ENCODE measurements at regions not wholly inside any gene's neighbourhood (a gene's known extent, or its start where the extent isn't known, plus 50 kb on each side); places are given as distances from the start of the nearest gene placed in this dataset.
"Not testable (repeated sequence)": the region's sequence is repeated elsewhere in the genome, so short reads cannot be mapped to it uniquely, and the experiment has no call there.

DNA sequence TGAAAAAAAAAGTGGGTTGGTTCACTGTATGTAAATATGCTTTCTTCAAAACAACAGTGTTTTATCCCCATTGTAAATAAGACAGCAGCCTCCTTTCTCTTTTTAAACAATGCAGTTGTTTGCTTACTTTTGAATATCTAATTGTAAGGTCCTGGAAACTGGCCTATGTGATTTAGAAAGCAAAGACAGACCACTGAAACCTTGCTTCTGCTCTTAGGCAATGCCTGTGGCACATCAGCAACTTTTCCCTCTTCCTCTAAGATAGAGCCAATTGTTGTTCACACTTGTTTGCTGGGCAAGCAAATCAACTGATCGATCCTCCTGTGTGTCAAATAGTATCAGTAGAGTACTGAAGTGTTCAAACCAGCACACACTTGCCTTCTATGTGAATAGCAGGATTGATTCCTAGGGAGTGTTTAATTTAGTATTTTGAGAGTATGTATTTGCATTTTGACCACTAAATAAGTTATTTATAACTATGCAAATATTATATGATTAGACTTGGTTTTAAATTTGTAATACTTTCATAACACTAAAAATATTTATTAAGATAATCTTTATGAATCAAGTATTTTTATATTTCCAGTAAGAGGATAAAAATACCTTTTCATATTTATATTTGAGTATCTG lies 55.4 kb upstream of the GRPR start:
- no peak for DNase-seq (ENCODE audit: extremely low read depth in 1 of 2, low read depth in 1 of 2)

DNA sequence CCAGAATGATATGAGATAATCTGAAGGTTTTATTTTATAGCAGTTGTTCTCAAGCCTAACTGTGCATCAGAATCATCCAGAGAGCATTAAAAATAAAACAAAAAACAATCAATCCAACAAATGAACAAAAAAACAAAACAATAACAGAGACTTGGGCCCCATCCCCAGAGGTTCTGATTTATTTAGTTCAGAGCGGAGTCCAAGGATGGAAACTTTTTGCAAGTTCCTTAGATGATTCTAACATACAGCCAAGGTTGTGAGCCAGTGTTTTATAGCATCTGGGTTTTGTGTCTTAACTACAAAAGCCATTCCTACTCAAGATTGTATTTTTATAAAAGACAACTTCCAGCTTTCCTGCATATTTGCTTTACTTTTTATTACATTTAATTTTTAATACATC lies 59.4 kb upstream of the GRPR start:
- DNase-seq (ENCODE audit: extremely low read depth in 1 of 2, low read depth in 1 of 2): no peak

DNA sequence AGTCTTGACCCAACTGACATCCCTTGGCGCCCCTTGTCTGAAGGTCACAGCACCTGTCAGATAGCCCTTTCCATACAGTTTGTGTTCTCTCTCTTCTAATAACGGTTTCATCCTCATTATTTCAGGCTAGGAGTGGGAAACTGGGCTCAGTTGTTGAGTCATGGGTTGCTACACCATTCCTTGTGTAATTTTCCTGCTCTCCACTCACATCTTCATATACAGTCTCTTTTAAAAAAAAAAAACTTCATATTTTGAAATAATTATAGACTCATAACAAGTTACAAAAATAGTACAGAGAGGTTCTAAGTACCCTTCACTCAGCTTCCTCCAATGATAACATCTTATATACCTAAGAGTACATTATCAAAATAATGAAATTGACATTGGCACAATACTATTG lies 60.2 kb upstream of the GRPR start:
- no peak for DNase-seq (ENCODE audit: extremely low read depth in 1 of 2, low read depth in 1 of 2)

DNA sequence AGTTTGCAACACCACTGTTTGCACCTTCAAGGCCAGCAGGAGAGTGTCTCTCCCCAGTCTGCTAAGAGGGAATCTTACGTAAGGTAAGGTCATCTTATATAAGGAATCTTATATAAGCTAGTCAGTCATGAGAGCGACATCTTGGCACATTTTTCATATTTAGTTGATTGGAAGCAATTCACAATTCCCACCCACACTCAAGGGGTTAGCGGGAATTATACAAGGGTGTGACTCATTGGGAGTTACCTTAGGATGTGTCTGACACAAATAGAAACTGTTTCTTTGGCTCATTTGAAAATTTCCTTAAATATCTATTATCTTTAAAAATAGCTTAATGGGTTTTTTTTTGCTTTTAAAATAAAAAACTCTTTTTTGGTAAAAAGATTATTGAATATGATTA lies 62.1 kb upstream of the GRPR start:
- DNase-seq (ENCODE audit: extremely low read depth in 1 of 2, low read depth in 1 of 2): no peak

DNA sequence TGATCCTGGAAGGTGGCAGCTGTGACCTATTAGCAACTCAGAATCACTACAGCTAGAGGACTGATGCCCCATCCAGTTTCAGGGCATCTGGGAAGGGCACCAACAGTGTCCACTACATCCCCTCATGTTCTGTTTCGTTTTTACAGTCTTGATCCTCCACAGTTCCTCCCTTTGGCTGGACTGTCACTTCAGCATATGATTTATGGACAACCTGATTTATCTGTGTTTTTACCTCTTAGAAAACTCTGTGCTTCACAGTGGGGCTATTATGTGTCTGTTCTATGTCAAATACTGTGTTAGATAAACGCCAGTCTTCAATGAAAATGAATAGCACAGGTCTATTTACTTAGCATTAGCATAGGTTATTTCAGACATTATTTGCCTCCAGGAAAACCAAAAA lies 63.1 kb upstream of the GRPR start:
- no peak for DNase-seq (ENCODE audit: extremely low read depth in 1 of 2, low read depth in 1 of 2)

DNA sequence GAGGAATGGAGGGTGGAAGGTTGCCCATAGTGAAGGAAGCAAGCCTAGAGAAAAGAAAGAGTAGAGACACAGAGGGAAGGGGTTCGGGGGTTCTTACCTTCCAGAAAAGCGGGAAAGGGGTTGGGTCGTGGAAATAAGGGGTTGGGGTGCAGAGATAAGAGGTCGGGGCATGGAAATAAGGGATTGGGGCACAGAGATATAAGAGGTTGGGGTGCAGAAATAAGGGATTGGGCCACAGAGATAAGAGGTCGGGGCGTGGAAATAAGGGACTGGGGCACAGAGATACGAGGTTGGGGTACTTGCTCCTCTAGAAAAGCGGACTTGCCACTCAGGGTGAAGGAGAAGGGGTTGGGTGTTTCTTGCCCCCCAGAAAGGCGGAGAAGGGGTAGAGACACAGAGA lies 74.2 kb upstream of the GRPR start:
- not testable (repeated sequence) for DNase-seq (ENCODE audit: extremely low read depth in 1 of 2, low read depth in 1 of 2)

DNA sequence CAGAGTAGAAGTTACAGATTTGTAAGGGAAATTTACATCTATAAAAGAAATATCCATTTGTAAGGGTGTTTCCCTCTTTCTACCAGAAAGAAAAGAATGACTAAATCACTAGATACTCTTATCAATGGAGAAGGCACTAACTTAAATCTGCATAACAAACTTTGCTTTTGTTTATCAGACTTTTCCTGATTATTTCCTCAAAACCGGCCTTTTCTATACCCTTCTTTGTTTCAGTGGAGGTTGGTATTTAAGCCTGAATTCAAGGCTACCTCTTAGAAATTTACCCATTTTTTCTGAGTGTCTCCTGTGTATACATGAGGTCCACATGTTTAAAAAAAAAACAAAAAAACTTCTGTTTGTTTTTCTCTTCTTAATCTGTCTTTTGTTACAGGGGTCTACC lies 80.4 kb upstream of the GRPR start:
- DNase-seq (ENCODE audit: extremely low read depth in 1 of 2, low read depth in 1 of 2): no peak

DNA sequence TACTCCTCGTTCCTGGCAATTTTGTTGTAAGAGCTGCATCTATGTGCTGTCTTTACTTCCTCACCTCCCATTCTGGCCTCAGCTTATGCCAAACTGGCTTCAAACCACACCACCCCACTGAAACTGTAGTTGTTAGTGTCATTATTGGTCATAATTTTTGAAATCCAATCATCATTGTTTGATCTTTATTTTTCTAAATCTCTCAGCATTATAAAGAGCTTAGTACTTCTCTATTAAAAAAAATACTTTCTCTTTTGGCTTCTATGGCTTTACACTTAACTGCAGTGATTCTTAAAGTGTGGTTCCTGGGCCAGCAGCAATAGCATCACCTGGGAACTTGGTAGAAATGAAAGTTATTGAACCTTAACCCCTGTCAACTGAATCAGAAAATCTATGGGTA lies 83.5 kb upstream of the GRPR start:
- DNase-seq (ENCODE audit: extremely low read depth in 1 of 2, low read depth in 1 of 2): no peak

DNA sequence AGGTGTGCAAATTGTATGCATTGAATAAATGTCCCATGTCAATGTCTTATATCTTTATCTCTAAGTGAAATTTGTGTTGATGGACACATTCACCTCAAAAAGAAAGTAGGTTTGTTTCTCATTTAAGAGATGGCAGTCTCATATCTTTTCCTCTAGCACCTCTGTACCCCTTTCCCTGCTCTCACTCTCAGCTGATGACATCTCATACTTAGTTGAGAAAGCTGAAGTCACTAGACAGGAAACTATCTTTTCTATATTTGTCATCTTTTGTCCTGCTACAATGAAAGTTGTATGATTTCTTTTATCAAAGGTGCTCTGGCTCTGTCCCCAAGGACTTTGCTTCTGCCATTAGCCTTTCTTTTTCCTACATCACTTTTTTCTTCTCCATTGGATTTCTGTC lies 84.0 kb upstream of the GRPR start:
- DNase-seq (ENCODE audit: extremely low read depth in 1 of 2, low read depth in 1 of 2): no peak

DNA sequence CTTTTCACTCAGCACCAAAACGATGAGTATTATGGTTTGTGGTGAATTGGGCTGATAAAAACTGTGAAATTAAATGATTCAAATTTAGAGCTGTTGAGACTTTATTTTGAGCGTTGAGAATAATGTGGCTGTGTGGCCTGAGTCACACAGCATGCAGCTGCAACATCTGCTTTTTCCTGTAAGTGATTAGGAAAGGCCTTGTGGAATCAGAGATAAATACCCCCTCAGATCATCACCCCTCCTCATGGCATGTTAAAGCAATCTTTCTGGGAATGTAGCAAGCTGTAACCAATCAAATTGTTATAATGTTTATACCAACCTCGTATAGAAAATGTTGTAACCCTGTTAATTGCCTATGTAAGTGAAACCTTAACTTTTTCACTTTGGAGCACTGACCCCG lies 90.0 kb upstream of the GRPR start:
- DNase-seq (ENCODE audit: extremely low read depth in 1 of 2, low read depth in 1 of 2): no peak

DNA sequence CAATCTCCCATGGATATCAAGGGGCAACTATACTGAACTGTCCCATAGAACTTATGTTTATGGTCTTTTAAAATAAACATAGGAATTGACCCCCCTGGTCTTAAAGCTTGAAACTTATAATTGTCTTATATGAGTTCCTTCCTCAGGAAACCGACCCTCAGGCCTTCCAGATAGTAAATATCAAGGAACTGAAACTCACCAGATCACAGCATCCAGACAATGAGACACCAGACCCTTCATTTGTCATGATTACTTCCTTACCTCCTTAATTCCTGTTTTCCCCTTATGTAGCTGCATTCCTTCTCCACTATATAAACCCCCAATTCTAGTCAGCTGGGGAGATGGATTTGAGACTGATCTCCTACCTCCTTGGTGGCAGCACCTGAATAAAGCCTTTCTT lies 94.8 kb upstream of the GRPR start:
- no peak for DNase-seq (ENCODE audit: extremely low read depth in 1 of 2, low read depth in 1 of 2)

DNA sequence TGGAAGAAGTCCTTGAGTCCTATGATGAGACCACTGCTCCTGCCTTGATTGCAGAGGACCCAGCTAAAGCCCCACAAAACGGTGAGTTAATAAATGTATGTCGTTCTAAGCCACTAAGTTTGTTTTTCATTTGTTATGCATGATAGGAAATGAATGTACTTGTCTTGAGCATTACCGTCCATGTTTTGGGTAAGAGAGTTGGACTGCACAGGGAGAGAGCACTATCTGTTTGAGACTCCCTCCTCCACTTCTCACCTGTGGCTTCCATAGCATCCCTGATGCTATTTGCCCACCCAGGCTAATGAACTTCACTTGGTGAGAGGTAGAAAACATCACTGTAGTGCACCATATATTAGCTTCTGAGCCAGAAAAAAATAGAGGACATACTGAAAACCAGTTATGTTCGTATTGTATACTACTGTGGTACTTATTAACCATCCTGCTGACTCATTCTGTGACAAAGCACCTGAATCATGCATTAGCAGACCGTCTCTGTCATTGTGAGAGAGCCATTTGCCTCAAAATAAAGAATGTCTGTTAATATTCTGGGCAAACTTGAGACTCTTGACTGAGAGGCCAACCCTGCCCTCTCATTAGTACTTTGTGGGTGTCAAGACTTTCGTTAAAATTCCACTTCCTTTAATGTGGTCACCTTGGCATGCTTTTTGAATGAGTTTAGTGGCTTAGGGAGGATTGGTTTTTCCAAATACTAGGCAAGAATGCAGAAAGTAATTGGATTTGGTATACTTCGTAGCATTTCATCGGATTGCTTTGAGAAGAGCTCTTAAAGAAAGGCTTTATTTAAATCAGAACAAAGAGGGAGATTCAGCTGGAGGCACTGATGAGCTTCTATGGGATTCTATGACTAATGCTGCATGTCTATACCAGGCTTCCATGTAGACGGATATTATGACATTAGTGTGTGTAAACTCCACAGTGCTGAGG lies 99.3 kb upstream of the GRPR start:
- DNase-seq (ENCODE audit: extremely low read depth in 1 of 2, low read depth in 1 of 2): no peak

DNA sequence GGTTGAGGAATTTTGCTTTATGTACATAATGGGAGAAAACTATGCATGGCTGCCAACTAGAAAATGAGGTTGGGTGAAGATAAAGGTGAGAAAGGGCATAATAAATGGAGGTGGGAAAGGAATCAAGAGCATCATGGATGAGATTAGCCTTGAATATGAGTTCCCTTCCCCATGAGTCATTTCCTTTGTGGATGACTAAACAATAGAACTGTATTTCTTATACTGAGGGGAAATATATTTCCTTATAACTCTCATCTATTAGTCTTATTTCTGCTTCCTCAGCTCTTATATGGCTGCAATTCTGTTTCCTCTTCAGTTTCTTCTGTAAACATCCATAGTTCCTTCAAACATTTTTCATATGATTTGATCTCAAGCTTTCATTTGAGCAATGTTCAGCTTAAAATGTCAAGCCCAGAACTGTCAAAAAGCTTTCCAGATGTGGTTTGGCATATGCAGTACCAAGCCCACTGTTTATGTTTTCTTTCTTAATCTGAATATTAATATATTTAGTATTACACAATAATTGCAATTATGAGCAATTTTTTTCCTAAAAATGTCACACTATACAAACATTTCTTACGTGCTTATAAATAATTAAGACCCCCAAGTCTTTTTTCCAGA lies 100.7 kb upstream of the GRPR start:
- DNase-seq (ENCODE audit: extremely low read depth in 1 of 2, low read depth in 1 of 2): no peak

DNA sequence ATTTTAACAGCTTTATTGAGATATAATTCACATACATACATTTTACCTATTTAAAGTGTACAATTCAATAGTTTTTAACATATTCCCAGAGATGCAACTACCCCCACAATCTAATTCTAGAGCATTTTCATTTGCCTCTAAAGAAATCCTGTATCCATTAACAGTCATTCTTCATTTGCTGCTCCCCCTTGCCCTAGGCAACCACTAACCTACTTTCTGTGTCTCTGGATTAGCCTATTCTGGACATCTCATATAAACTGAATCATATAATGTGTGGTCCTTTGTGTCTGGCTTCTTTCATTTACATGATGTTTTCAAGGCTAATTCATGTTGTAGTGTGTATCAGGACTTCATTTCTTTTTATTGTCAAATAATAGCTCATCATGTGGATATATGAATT lies 105.1 kb upstream of the GRPR start:
- no peak for DNase-seq (ENCODE audit: extremely low read depth in 1 of 2, low read depth in 1 of 2)

DNA sequence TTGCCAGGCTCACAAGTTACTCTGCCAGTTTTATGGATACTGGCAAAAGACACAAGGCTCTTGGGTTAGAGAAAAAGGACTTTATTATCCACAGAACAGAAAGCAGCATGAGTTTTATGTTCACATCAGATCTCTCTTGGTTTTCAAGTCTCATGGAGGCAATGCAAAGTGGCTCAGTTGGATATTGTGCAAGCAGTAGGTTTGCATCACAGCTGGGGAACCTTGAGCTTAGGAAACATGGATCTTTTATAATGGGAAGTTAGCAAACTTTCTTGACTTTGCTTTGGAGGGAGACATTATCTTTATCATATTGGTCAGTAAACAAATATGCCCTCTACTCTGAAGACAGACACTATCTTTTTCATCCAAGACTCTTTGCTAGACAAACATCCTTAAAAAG lies 109.2 kb upstream of the GRPR start:
- no peak for DNase-seq (ENCODE audit: extremely low read depth in 1 of 2, low read depth in 1 of 2)

DNA sequence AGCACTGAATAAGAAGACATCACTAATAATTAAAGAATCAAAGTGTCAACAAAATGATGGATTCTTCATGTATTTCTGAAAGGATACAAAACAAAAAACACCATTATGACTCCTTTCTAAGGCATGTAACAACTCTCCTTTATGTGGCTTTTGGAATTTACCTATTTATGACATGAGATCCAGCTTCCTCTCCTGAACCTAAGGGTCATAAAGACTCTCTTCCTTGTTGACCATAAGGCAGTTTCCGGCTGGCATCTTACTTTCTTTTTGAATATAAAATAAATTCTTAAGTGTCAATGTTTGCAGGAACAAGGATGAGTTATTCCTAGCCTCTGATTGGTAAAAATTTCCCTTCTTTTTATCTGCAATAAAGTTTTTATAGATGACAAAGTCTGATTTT lies 111.1 kb upstream of the GRPR start:
- no peak for DNase-seq (ENCODE audit: extremely low read depth in 1 of 2, low read depth in 1 of 2)

DNA sequence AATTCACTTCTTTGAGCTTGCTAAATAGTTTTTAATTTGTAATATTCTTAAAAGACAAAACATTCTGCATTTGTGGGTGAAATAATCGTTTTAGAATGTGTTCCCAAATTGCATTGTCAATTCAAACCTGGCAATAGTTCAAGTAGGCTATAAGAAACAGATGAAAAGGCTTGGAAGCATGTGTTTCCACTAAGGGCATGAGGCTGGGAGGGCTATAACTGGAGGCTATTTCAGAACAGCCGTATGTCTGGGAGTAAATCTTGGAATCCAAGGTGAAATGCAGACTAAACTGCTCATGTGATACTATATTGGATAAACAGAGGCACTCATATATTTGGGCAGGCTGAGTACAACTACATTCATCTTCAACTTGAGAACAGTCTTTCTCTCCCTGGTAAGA lies 117.4 kb upstream of the GRPR start:
- no peak for DNase-seq (ENCODE audit: extremely low read depth in 1 of 2, low read depth in 1 of 2)

DNA sequence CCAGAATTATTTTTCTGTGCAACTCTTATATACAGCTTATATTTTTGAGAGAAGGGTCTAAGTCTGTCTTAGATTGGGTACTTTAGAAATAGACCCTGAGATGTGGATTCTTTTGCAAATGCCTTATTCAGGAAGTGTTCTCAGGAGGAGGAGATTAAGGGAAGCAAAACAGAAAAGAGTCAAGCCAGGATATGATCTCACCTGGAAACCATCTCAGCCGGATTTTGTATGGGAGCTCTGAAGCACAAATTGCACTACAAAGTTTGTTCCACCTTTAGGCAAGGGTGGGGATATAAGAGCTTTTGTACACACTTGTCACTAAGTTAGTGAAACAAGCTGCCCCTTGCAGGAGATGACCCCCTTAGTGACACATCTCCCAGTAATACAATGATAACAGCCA lies 121.2 kb upstream of the GRPR start:
- DNase-seq (ENCODE audit: extremely low read depth in 1 of 2, low read depth in 1 of 2): no peak

DNA sequence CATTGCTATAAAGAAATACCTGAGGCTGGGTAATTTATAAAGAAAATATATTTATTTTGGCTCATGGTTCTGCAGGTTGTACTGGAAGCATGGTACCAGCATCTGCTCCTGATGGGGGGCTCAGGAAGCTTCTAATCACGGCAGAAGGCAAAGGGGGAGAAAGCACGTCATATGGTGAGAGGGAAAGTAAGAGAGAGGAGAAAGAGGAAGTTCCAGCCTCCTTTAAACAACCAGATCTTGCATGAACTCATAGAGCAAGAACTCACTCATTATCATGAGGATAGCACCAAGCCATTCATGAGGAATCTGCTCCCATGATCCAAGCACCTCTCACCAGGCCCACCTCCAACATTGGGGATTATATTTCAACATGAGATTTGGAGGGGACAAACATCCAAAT lies 125.0 kb upstream of the GRPR start:
- DNase-seq (ENCODE audit: extremely low read depth in 1 of 2, low read depth in 1 of 2): no peak

DNA sequence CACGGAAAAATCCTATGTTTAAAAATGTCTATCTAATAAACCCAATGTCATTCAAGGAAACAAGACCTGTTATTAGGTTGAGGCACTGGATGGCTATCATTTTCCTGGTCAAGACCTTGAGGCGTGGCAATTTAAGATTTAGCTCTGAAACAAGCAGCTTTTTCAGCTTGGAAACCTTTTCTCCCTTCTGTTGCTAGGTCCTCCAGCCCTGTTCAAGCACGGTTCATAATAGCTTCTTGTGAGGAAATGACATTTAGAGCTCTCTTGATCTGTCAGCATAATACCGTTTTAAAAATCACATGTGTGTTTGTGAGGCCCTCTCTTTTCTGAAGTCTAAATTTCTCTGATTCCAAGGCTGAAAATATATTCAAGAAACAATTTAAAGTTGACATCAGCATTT lies 133.6 kb upstream of the GRPR start:
- no peak for DNase-seq (ENCODE audit: extremely low read depth in 1 of 2, low read depth in 1 of 2)

DNA sequence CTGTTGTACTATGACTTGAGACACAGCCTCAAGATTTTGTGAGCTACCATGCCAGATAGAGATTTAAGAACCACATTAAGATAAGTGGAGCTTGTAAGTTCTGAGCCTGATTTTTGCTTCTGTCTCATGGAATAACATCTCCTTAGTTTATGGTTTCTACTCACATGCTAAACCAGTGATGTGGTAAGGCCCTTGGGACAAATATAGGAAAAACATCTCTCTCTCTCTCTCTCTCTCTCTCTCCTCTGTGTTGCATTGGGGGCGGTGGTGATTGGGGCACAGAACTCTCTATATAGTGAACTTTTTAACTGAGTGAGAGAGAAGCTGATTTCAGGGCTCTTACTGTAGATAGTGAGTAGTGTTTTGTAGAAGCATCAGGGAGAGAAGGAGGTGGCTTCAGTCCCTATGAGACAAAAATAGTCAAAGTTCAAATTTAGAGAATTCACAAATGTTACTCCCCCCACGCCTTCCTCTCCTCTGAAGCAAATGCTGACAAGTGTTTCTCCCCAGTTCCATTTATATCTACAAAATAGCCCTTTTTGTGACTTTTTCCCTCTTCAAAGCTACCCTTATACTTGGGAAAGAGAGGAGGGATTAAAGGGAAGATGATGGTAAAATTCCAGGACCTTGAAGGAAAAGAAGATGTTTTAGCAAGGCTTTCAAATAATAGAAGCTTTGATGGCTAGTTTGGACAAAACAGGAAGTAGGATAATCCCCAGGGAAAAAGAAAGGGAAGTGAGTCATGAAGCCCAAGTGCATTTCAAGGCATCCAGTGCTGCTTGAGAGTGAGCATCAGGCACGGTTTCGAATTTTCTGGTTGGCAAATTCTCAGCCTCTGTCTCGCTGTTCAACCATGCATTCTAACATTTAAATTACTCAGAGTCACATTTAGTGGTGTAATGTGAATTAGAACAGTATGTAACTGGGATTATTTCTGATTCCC lies 134.3 kb upstream of the AP1S2 start:
- DNase-seq (ENCODE audit: extremely low read depth in 1 of 2, low read depth in 1 of 2): no peak
